GM12878 (cell line): ENCODE measurements at regions not wholly inside any gene's neighbourhood (a gene's known extent, or its start where the extent isn't known, plus 50 kb on each side); places are given as distances from the start of the nearest gene placed in this dataset. TPM values are rescaled to one million over a fixed set of nuclear protein-coding genes. Genes with fewer than 3 reads are reported as not detected.

Source experiments
- SIX5 ChIP-seq: IDR thresholded peaks from 2 replicates; pipeline ENCODE4 v1.6.1; 2011; ENCODE audit warnings: mild to moderate bottlenecking, low read depth, low read length, moderate library complexity; ENCODE audit not compliant: severe bottlenecking
- ZBTB4 ChIP-seq: fragments of 450-650 bp; formaldehyde crosslinking; IDR thresholded peaks from 2 replicates; pipeline ENCODE4 v1.4.0; 2022; ENCODE audit warnings: mild to moderate bottlenecking, moderate library complexity
- small RNA-seq: library from RNA; depleted of rRNA; stranded (forward); fragments of <200 nt; gene quantifications from one replicate; pipeline ENCODE3, GENCODE V24; 2014

- TF ChIP-seq SIX5 (no peak), ZBTB4 (CRISPR knock-in tag) (no peak)
These were observed 49.9 kb upstream of the TRABD2B start (continued) for GRCh38 chr1:48047116-48047515.

Small RNA genes in the stretch of these regions (small RNA-seq; reads per million reads assigned to genes)
- gene CYP46A4P: not detected
